Neuronal stem cell (in vitro differentiated cells): ENCODE measurements at regions not wholly inside any gene's neighbourhood (a gene's known extent, or its start where the extent isn't known, plus 50 kb on each side); places are given as distances from the start of the nearest gene placed in this dataset.

Source experiments
- DNase-seq: peaks from one replicate; pipeline ENCODE4 v3.0.0-alpha.2; 2013; ENCODE audit warnings: low spot score
- H2AFZ ChIP-seq: one replicate; pipeline ENCODE4 v1.6.1; 2013; ENCODE audit warnings: mild to moderate bottlenecking, low read length, inconsistent platforms
- H2AK5ac ChIP-seq: 2 replicates; pipeline ENCODE4 v1.6.1; 2013; ENCODE audit warnings: low read depth, mild to moderate bottlenecking, inconsistent platforms, low read length, moderate library complexity, mixed read lengths
- H2BK120ac ChIP-seq: 2 replicates; pipeline ENCODE4 v1.6.1; 2013; ENCODE audit warnings: low read depth, mild to moderate bottlenecking, inconsistent platforms, low read length, moderate library complexity, mixed read lengths
- H2BK12ac ChIP-seq: one replicate; pipeline ENCODE4 v1.6.1; 2013; ENCODE audit warnings: low read length, inconsistent platforms
- H2BK15ac ChIP-seq: 2 replicates; pipeline ENCODE4 v1.6.1; 2013; ENCODE audit warnings: mild to moderate bottlenecking, low read length, inconsistent platforms, mixed read lengths
- H2BK5ac ChIP-seq: one replicate; pipeline ENCODE4 v1.6.1; 2013; ENCODE audit warnings: inconsistent platforms, mild to moderate bottlenecking, low read length, moderate library complexity
- H3K14ac ChIP-seq: one replicate; pipeline ENCODE4 v1.6.1; 2013; ENCODE audit warnings: low read length, inconsistent platforms
- H3K18ac ChIP-seq: 2 replicates; pipeline ENCODE4 v1.6.1; 2013; ENCODE audit warnings: low read length, inconsistent platforms
- H3K23ac ChIP-seq: 2 replicates; pipeline ENCODE4 v1.6.1; 2013; ENCODE audit warnings: low read depth, mild to moderate bottlenecking, mixed read lengths, low read length, inconsistent platforms; ENCODE audit not compliant: poor library complexity
- H3K27ac ChIP-seq: replicated peaks from 3 replicates; pipeline ENCODE4 v1.5.1; 2013; ENCODE audit warnings: low read length, inconsistent platforms
- H3K27me3 ChIP-seq, 3 experiments: 2 replicates each; pipeline ENCODE4 v1.6.1; 2013; ENCODE audit warnings: low read length in 3 of 3, mild to moderate bottlenecking in 2 of 3, inconsistent platforms in 1 of 3, low read depth in 1 of 3, mixed read lengths in 1 of 3, moderate library complexity in 1 of 3; ENCODE audit not compliant: control insufficient read depth in 3 of 3, insufficient read depth in 3 of 3
- H3K36me3 ChIP-seq, 2 donors: replicated peaks in 1 of 2; 2 replicates each; pipeline ENCODE4 v1.6.1; 2013; ENCODE audit warnings: low read length in 2 of 2; ENCODE audit not compliant: control insufficient read depth in 2 of 2, insufficient read depth in 2 of 2
- H3K4ac ChIP-seq: 2 replicates; pipeline ENCODE4 v1.6.1; 2013; ENCODE audit warnings: inconsistent platforms, mild to moderate bottlenecking, low read length, moderate library complexity
- H3K4me1 ChIP-seq, 2 donors: 1 replicate in 1 of 2; 2 replicates in 1 of 2; pipeline ENCODE4 v1.6.1; 2013; ENCODE audit warnings: low read length in 2 of 2, low read depth in 1 of 2; ENCODE audit not compliant: control insufficient read depth in 2 of 2, insufficient read depth in 1 of 2
- H3K4me2 ChIP-seq: one replicate; pipeline ENCODE4 v1.6.1; 2013; ENCODE audit warnings: mild to moderate bottlenecking, low read length, inconsistent platforms; ENCODE audit not compliant: insufficient read depth, poor library complexity, severe bottlenecking
- H3K4me3 ChIP-seq, 2 donors: 2 replicates each; pipeline ENCODE4 v1.5.1; 2013; ENCODE audit warnings: low read length in 2 of 2, mild to moderate bottlenecking in 2 of 2, inconsistent platforms in 1 of 2, moderate library complexity in 1 of 2
- H3K79me1 ChIP-seq: one replicate; pipeline ENCODE4 v1.6.1; 2013; ENCODE audit warnings: low read depth, mild to moderate bottlenecking, inconsistent platforms, low read length, moderate library complexity
- H3K9ac ChIP-seq: one replicate; pipeline ENCODE4 v1.6.1; 2013; ENCODE audit warnings: mild to moderate bottlenecking, low read depth, low read length, inconsistent platforms; ENCODE audit not compliant: poor library complexity
- H3K9me3 ChIP-seq, 2 donors: replicated peaks in 1 of 2; 2 replicates each; pipeline versions ENCODE3 to v1.6.1; 2013; ENCODE audit warnings: low read length in 2 of 2, mild to moderate bottlenecking in 2 of 2, inconsistent platforms in 1 of 2, low read depth in 1 of 2, mixed read lengths in 1 of 2, moderate library complexity in 1 of 2; ENCODE audit not compliant: control insufficient read depth in 2 of 2, insufficient read depth in 1 of 2
- H4K8ac ChIP-seq: one replicate; pipeline ENCODE4 v1.6.1; 2013; ENCODE audit warnings: low read depth, mild to moderate bottlenecking, inconsistent platforms, low read length, moderate library complexity
- H4K91ac ChIP-seq: one replicate; pipeline ENCODE4 v1.6.1; 2013; ENCODE audit warnings: low read length, low read depth, mild to moderate bottlenecking, inconsistent platforms; ENCODE audit not compliant: poor library complexity
- whole genome bisulfite sequencing, 2 donors: extraction: QIAGEN DNeasy Blood & Tissue Kit; methylation state at CpG; one replicate each; pipeline ENCODE4 v1.1.7; 2013; ENCODE audit warnings: missing lambda C conversion rate in 2 of 2, mixed read lengths in 1 of 2; ENCODE audit not compliant: insufficient read length in 2 of 2, insufficient replicate concordance in 1 of 2; ENCODE audit errors: extremely low coverage in 2 of 2; 5-methylcytosine and 5-hydroxymethylcytosine counted together

- no peak overlapping the region for H3K14ac ChIP-seq
- H3K18ac ChIP-seq: no peak overlapping the region
- H2BK15ac ChIP-seq: no peak overlapping the region
- peaks cover 2 to 18% of the 10 kb centered on the region in 2 donors for H3K9me3 ChIP-seq
- H4K91ac ChIP-seq: no peak overlapping the region
- no peak overlapping the region for H4K8ac ChIP-seq
- H3K79me1 ChIP-seq: no peaks in the 10 kb centered on the region
- H3K9ac ChIP-seq: no peak overlapping the region
- no peak for DNase-seq
- no peak overlapping the region for H3K27ac ChIP-seq
- H2AFZ ChIP-seq: no peak overlapping the region
- no peak overlapping the region for H3K4me2 ChIP-seq
- H3K4me3 ChIP-seq: no peak overlapping the region
- no peak overlapping the region for H3K4ac ChIP-seq
- no peak overlapping the region for H2BK120ac ChIP-seq
- H3K27me3 ChIP-seq: peaks cover 0 to 4% (median 0%) of the 10 kb centered on the region in 3 experiments
- H2AK5ac ChIP-seq: no peak overlapping the region
- H2BK12ac ChIP-seq: no peak overlapping the region
- no CpG with 5 or more reads among the region's 6 CpGs for WGBS, 2 donors
- peaks cover 0 to 1% of the 10 kb centered on the region in 2 donors for H3K36me3 ChIP-seq
- no peaks in the 10 kb centered on the region for H3K4me1 ChIP-seq
- no peak overlapping the region for H2BK5ac ChIP-seq
- H3K23ac ChIP-seq: no peak overlapping the region
Measured at GRCh38 chr6:149239573-149240209, 77.8 kb upstream of the TAB2 start.

- DNase-seq: no peak
- Histone ChIP-seq H3K27me3 (peaks cover 0 to 7% (median 0%) of the 10 kb centered on the region in 3 experiments), H3K9me3 (peaks cover 2 to 18% of the 10 kb centered on the region in 2 donors), H2BK15ac (no peak overlapping the region), H3K27ac (no peak overlapping the region), H3K14ac (no peak overlapping the region), H2BK5ac (no peak overlapping the region), H2AFZ (no peak overlapping the region), H3K4ac (no peak overlapping the region), H3K4me1 (no peaks in the 10 kb centered on the region), H3K23ac (no peak overlapping the region), H2BK12ac (no peak overlapping the region), H2AK5ac (no peak overlapping the region), H3K4me2 (no peak overlapping the region), H3K9ac (no peak overlapping the region), H3K79me1 (no peaks in the 10 kb centered on the region), H3K4me3 (no peak overlapping the region), H2BK120ac (no peak overlapping the region), H4K91ac (no peak overlapping the region), H3K36me3 (peaks cover 0 to 1% of the 10 kb centered on the region in 2 donors), H4K8ac (no peak overlapping the region), H3K18ac (no peak overlapping the region)
- WGBS, 2 donors: no CpG with 5 or more reads among the region's 5 CpGs
Measured at GRCh38 chr6:149242883-149243282, 74.6 kb upstream of the TAB2 start.

DNA sequence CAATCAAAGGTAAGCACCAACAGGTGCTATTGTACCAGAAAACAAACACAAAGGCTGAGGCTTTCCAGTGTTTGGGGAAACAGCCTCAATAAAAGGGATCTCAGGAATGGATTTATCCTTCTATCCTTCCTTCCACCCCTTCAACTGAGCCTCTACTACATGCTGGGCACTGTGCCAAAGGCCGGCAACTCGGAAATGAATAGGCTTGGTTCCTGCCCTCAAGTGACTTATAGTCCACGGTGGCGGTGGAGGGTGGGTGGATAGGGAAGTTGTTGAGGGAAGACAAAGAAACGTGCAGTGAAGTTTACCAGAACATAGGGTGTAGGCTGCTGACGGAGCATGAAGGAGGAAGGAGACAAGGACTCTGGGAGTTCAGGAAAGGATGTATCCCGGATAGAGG is 73.4 kb upstream of the TAB2 start:
- no peak for DNase-seq
- H2BK12ac ChIP-seq: no peak overlapping the region
- no peak overlapping the region for H3K9ac ChIP-seq
- H4K8ac ChIP-seq: no peak overlapping the region
- H3K79me1 ChIP-seq: no peaks in the 10 kb centered on the region
- H3K4me3 ChIP-seq: no peak overlapping the region
- H2BK15ac ChIP-seq: no peak overlapping the region
- no CpG with 5 or more reads among the region's 7 CpGs for WGBS, 2 donors
- peaks cover 0 to 7% (median 0%) of the 10 kb centered on the region in 3 experiments for H3K27me3 ChIP-seq
- H2BK120ac ChIP-seq: no peak overlapping the region
- peaks cover 0 to 4% of the 10 kb centered on the region in 2 donors for H3K4me1 ChIP-seq
- H3K14ac ChIP-seq: no peak overlapping the region
- H2BK5ac ChIP-seq: no peak overlapping the region
- no peak overlapping the region for H2AK5ac ChIP-seq
- no peak overlapping the region for H3K27ac ChIP-seq
- no peak overlapping the region for H2AFZ ChIP-seq
- no peak overlapping the region for H3K4me2 ChIP-seq
- H3K4ac ChIP-seq: no peak overlapping the region
- peaks cover 0 to under 1% of the 10 kb centered on the region in 2 donors for H3K36me3 ChIP-seq
- H4K91ac ChIP-seq: no peak overlapping the region
- no peak overlapping the region for H3K18ac ChIP-seq
- H3K9me3 ChIP-seq: peaks cover 2 to 10% of the 10 kb centered on the region in 2 donors
- H3K23ac ChIP-seq: no peak overlapping the region

DNA sequence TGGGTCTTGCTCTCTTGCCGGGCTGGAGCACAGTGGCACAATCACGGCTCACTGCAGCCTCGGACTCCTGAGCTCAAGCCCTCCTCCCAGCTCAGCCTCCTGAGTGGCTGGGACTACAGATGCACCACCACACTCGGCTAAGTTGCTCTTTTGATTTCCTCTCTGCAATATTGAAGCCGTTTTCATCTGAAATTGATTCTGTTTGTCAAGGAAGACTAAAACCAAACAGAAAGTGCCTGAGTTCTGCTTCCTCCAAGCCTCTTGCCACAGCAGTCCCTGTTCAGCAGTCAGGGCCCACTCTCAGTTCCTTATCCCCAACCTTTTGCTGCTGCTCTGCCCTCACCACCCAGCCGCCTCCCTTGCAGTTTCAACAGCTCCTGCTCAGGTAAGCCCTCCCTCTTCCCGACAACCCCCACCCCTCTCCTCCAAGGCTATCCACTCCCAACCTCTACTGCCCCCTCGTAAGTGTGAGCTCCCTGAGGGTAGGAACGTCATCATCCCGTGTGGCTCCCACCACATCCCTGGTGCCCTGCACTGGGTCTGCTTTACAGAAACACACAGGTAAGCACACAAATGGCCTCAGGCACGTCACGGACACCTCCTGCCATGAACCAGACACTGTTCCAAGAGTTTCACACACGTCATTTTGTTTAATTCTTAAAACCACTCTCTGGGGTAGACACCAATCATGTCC is 70.7 kb upstream of the TAB2 start:
- no CpG with 5 or more reads among the region's 13 CpGs for WGBS, 2 donors
- H2AFZ ChIP-seq: no peak overlapping the region
- H3K27ac ChIP-seq: no peak overlapping the region
- H3K4ac ChIP-seq: no peak overlapping the region
- no peak overlapping the region for H2BK5ac ChIP-seq
- no peak overlapping the region for H3K14ac ChIP-seq
- H3K36me3 ChIP-seq: no peaks in the 10 kb centered on the region
- H3K9me3 ChIP-seq: peaks cover 0 to under 1% of the 10 kb centered on the region in 2 donors
- peak overlapping the region; percentile 15 for H3K18ac ChIP-seq
- no peak overlapping the region for H3K9ac ChIP-seq
- H3K79me1 ChIP-seq: no peaks in the 10 kb centered on the region
- H2BK12ac ChIP-seq: no peak overlapping the region
- DNase-seq: no peak
- no peak overlapping the region for H3K23ac ChIP-seq
- H2AK5ac ChIP-seq: no peak overlapping the region
- no peak overlapping the region for H3K4me2 ChIP-seq
- no peak overlapping the region for H3K4me3 ChIP-seq
- H3K4me1 ChIP-seq: peaks cover 0 to 4% of the 10 kb centered on the region in 2 donors
- no peak overlapping the region for H2BK120ac ChIP-seq
- H3K27me3 ChIP-seq: peaks cover 0 to 7% (median 0%) of the 10 kb centered on the region in 3 experiments
- H4K8ac ChIP-seq: peak overlapping the region; percentile 52
- H2BK15ac ChIP-seq: no peak overlapping the region
- H4K91ac ChIP-seq: no peak overlapping the region
